ENCODE measurements at regions not wholly inside any gene's neighbourhood (a gene's known extent, or its start where the extent isn't known, plus 50 kb on each side); places are given as distances from the start of the nearest gene placed in this dataset.

GRCh38 chr2:217105733-217106649 is 246.1 kb upstream of the TNP1 start:
- in situ Hi-C loops (cut with MboI): no loop called here
- TF ChIP-seq TARDBP (IDR thresholded peaks at IDR 0.05; ENCODE audit: borderline replicate concordance) (no peak), CBX5 (IDR thresholded peaks at IDR 0.05; ENCODE audit: low read depth) (no peak), TCF12 (IDR thresholded peaks at IDR 0.05; ENCODE audit: low read depth, low read length) (no peak), ZNF274 (IDR thresholded peaks at IDR 0.05; ENCODE audit: insufficient read depth, insufficient read length) (no peak), ETV6 (conservative IDR thresholded peaks at IDR 0.05 in 1 of 2, IDR thresholded peaks at IDR 0.05 in 1 of 2; ENCODE audit: borderline replicate concordance in 1 of 2, low read depth in 1 of 2) (no peak), SREBF2 (IDR thresholded peaks at IDR 0.05; ENCODE audit: low read length) (no peak), CREB1 (IDR thresholded peaks at IDR 0.05; ENCODE audit: low read depth) (no peak), RELB (IDR thresholded peaks at IDR 0.05; ENCODE audit: low read depth) (no peak), EZH2 (IDR thresholded peaks at IDR 0.05; ENCODE audit: borderline replicate concordance, control insufficient read depth, low read depth, low read length) (no peak), MEF2B (IDR thresholded peaks at IDR 0.05; ENCODE audit: partially characterized antibody, poor library complexity, severe bottlenecking) (no peak), NRF1 (conservative IDR thresholded peaks at IDR 0.05; ENCODE audit: low read depth, low read length) (no peak), MTA3 (IDR thresholded peaks at IDR 0.05; ENCODE audit: borderline replicate concordance, low read length) (no peak), ZNF592 (IDR thresholded peaks at IDR 0.05) (no peak), IRF3 (IDR thresholded peaks at IDR 0.05) (no peak), YY1 (IDR thresholded peaks at IDR 0.05; ENCODE audit: low read depth, low read length) (no peak)
- TF ChIP-seq, protein P1, sequence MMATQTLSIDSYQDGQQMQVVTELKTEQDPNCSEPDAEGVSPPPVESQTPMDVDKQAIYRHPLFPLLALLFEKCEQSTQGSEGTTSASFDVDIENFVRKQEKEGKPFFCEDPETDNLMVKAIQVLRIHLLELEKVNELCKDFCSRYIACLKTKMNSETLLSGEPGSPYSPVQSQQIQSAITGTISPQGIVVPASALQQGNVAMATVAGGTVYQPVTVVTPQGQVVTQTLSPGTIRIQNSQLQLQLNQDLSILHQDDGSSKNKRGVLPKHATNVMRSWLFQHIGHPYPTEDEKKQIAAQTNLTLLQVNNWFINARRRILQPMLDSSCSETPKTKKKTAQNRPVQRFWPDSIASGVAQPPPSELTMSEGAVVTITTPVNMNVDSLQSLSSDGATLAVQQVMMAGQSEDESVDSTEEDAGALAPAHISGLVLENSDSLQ (IDR thresholded peaks at IDR 0.05): no peak

More at GRCh38 chr2:217105733-217106649, 246.1 kb upstream of the TNP1 start:
- POLR2A ChIA-PET: no interaction called here
- Histone ChIP-seq H3K36me3 (ENCODE audit: control insufficient read depth in 2 of 2, insufficient read depth in 2 of 2, low read length in 1 of 2) (no peaks in the 10 kb centered on the region), H3K79me2 (ENCODE audit: control insufficient read depth, insufficient read depth, low read length) (no peaks in the 10 kb centered on the region), H3K9me3 (replicated peaks; ENCODE audit: control insufficient read depth, insufficient read depth, low read length) (no peaks in the 10 kb centered on the region; the same call in 2 of the 3 replicates), H3K27ac (ENCODE audit: control insufficient read depth, insufficient read depth) (no peak overlapping the region), H3K27me3 (replicated peaks in 1 of 2; ENCODE audit: control insufficient read depth in 2 of 2, insufficient read depth in 2 of 2, low read length in 1 of 2) (no peaks in the 10 kb centered on the region), H3K4me2 (ENCODE audit: control insufficient read depth, insufficient read depth) (no peak overlapping the region), H3K4me1 (ENCODE audit: control insufficient read depth, insufficient read depth, low read length) (no peaks in the 10 kb centered on the region; the same call in 1 of the 2 replicates), H3K4me3 (no peak overlapping the region), H3K9ac (ENCODE audit: control insufficient read depth, insufficient read depth, low read length) (no peak overlapping the region), H2AFZ (ENCODE audit: control insufficient read depth, low read depth, low read length) (no peak overlapping the region), H4K20me1 (ENCODE audit: control insufficient read depth, insufficient read depth) (no peaks in the 10 kb centered on the region)
- CTCF ChIA-PET: interaction anchor here (1.2 to 2.1 kb wide), 3 partner anchors 15 to 62 kb away, joined by 4 to 5 read pairs (median 5); no protein-coding TSS in a partner anchor
- SMC1A ChIA-PET (ENCODE audit: uncharacterized antibody, unreplicated experiment): no interaction called here
- ATAC-seq (no peak), FAIRE-seq (no peak), DNase-seq (ENCODE audit: low read depth, low spot score) (no peak)
- RAD21 ChIA-PET (ENCODE audit: unreplicated experiment): no interaction called here
- intact Hi-C loops (cut with micrococcal nuclease; ENCODE audit: unreplicated experiment): no loop called here
- WGBS (ENCODE audit: insufficient coverage, insufficient replicate concordance, low lambda C conversion rate, missing lambda C conversion rate): 28% methylated on average over 5 of the region's 5 CpGs
- BruUV-seq (replicated peaks): no TSS peak

All from GM12878 (cell line).